CD4-positive, alpha-beta T cell (primary cell): ENCODE measurements at regions not wholly inside any gene's neighbourhood (a gene's known extent, or its start where the extent isn't known, plus 50 kb on each side); places are given as distances from the start of the nearest gene placed in this dataset.

ENCODE experiments used
- ATAC-seq: fragments of 200-7000 bp; cut with Tn5 transposase; one replicate; pipeline ENCODE4 v1.10.0; 2022; ENCODE audit warnings: mild to moderate bottlenecking; ENCODE audit not compliant: poor library complexity
- CTCF ChIA-PET: fragments of 350-600 bp; sonication (Branson Sonifier 250); formaldehyde crosslinking; loops from one replicate; lab custom pipeline; 2021; ENCODE audit warnings: antibody characterized with exemption, inconsistent platforms; lab: Charles Lee
- POLR2A ChIA-PET: fragments of 350-600 bp; sonication (Branson Sonifier 250); formaldehyde crosslinking; loops from one replicate; lab custom pipeline; 2021; ENCODE audit warnings: antibody characterized with exemption, inconsistent platforms; lab: Charles Lee
- DNase-seq, 14 experiments: peaks; one replicate each; pipeline ENCODE4 v3.0.0-alpha.2; 2013 to 2020; ENCODE audit warnings: mixed read lengths in 2 of 14
- H3K27ac ChIP-seq, 2 donors: one replicate each; pipeline versions ENCODE4 v1.5.1 to v1.7.0; 2013; ENCODE audit warnings: low read length in 2 of 2, low read depth in 1 of 2, mild to moderate bottlenecking in 1 of 2
- H3K27me3 ChIP-seq, 2 experiments: 1 replicate in 1 of 2; 2 replicates in 1 of 2; pipeline versions ENCODE4 v1.6.1 to v1.7.0; 2013; ENCODE audit warnings: low read length in 2 of 2, control low read depth in 1 of 2, mild to moderate bottlenecking in 1 of 2, moderate library complexity in 1 of 2; ENCODE audit not compliant: insufficient read depth in 2 of 2, control insufficient read depth in 1 of 2
- H3K36me3 ChIP-seq: one replicate; pipeline ENCODE4 v1.6.1; 2013; ENCODE audit warnings: low read length, control low read depth; ENCODE audit not compliant: insufficient read depth
- H3K4me1 ChIP-seq: one replicate; pipeline ENCODE4 v1.6.1; 2013; ENCODE audit warnings: low read length, control low read depth; ENCODE audit not compliant: insufficient read depth
- H3K4me3 ChIP-seq: one replicate; pipeline ENCODE4 v1.5.1; 2013; ENCODE audit warnings: mild to moderate bottlenecking, low read length, moderate library complexity
- H3K9me3 ChIP-seq, 2 experiments: 1 replicate in 1 of 2; 2 replicates in 1 of 2; pipeline versions ENCODE4 v1.6.1 to v1.7.0; 2013; ENCODE audit warnings: low read length in 2 of 2, mild to moderate bottlenecking in 2 of 2, control low read depth in 1 of 2, moderate library complexity in 1 of 2; ENCODE audit not compliant: control insufficient read depth in 1 of 2, insufficient read depth in 1 of 2
- H3K27ac Mint-ChIP-seq: one replicate; pipeline ENCODE4 v1.8.0; 2020; ENCODE audit warnings: mixed read lengths
- H3K27me3 Mint-ChIP-seq: one replicate; pipeline ENCODE4 v1.8.0; 2021; ENCODE audit warnings: mixed read lengths
- H3K36me3 Mint-ChIP-seq: one replicate; pipeline ENCODE4 v1.8.0; 2021; ENCODE audit warnings: low read depth, mixed read lengths
- H3K4me1 Mint-ChIP-seq: one replicate; pipeline ENCODE4 v1.8.0; 2021; ENCODE audit warnings: low read depth, mixed read lengths
- H3K4me3 Mint-ChIP-seq: one replicate; pipeline ENCODE4 v1.8.0; 2020; ENCODE audit warnings: mild to moderate bottlenecking, mixed read lengths
- H3K9me3 Mint-ChIP-seq: one replicate; pipeline ENCODE4 v1.8.0; 2020; ENCODE audit warnings: mixed read lengths
- CTCF ChIP-seq: fragments of 200-600 bp; IDR thresholded peaks from one replicate; pipeline ENCODE4 v1.8.0; 2022; ENCODE audit warnings: antibody characterized with exemption, mild to moderate bottlenecking
- intact Hi-C, 2 experiments: fragments of 100-400 bp; cut with DNase I in 1 of 2; cut with micrococcal nuclease in 1 of 2; formaldehyde crosslinking; loops; one replicate each; pipeline versions ENCODE4 v1.15.1 to v1.9.0; 2023 to 2025; cut with DNase I, micrococcal nuclease

- H3K27me3 Mint-ChIP-seq = no peaks in the 10 kb centered on the region
- no peaks in the 10 kb centered on the region for H3K4me1 ChIP-seq
- CTCF ChIA-PET = no interaction called here
Measured at GRCh38 chr12:118783703-118784102, 197.6 kb upstream of the SRRM4 start.

DNA sequence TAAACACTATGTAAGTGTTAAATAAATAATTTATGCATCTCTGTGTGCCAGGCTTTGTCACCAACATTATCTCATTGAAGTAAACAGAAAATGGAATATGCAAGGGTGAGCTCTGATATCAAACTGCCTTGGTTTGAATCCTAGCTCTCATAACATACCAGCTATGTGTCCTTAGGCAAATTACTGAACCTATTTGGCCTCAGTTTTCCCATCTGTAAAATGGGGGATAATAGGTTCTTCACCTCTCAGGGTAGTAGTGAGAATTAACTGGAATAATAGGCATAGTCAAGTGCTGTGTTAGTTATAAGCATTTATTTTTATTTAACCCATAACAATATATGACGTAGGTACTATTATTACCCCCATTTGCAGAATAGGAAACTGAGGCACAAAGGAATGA lies 190.8 kb upstream of the SRRM4 start:
- H3K9me3 ChIP-seq = no peaks in the 10 kb centered on the region
- CTCF ChIA-PET = no interaction called here
- H3K27me3 Mint-ChIP-seq = no peaks in the 10 kb centered on the region
- intact Hi-C loops = no loop called here
- no peak for ATAC-seq
- peaks cover 2% of the 10 kb centered on the region for H3K9me3 Mint-ChIP-seq
- no peak overlapping the region for H3K27ac ChIP-seq
- no peak overlapping the region for H3K27ac Mint-ChIP-seq
- H3K27me3 ChIP-seq = no peaks in the 10 kb centered on the region
- no peaks in the 10 kb centered on the region for H3K4me1 Mint-ChIP-seq
- no peak for TF ChIP-seq CTCF
- H3K36me3 ChIP-seq = no peaks in the 10 kb centered on the region
- no peaks in the 10 kb centered on the region for H3K4me1 ChIP-seq
- DNase-seq = no peak
- no peaks in the 10 kb centered on the region for H3K36me3 Mint-ChIP-seq
- H3K4me3 Mint-ChIP-seq = no peak overlapping the region
- POLR2A ChIA-PET = no interaction called here
- H3K4me3 ChIP-seq = no peak overlapping the region

More at GRCh38 chr12:118783703-118784102, 197.6 kb upstream of the SRRM4 start:
- TF ChIP-seq CTCF = no peak
- Mint-ChIP-seq H3K27ac (no peak overlapping the region), H3K9me3 (no peaks in the 10 kb centered on the region), H3K4me3 (no peak overlapping the region), H3K4me1 (no peaks in the 10 kb centered on the region), H3K36me3 (no peaks in the 10 kb centered on the region)
- intact Hi-C loops = no loop called here
- no peak overlapping the region for H3K4me3 ChIP-seq
- H3K36me3 ChIP-seq = no peaks in the 10 kb centered on the region
- ATAC-seq (no peak), DNase-seq (no peak)
- no peak overlapping the region for H3K27ac ChIP-seq
- H3K27me3 ChIP-seq = peaks cover 0 to 3% of the 10 kb centered on the region in 2 experiments
- H3K9me3 ChIP-seq = peaks cover 0 to 6% of the 10 kb centered on the region in 2 experiments
- POLR2A ChIA-PET = no interaction called here

DNA sequence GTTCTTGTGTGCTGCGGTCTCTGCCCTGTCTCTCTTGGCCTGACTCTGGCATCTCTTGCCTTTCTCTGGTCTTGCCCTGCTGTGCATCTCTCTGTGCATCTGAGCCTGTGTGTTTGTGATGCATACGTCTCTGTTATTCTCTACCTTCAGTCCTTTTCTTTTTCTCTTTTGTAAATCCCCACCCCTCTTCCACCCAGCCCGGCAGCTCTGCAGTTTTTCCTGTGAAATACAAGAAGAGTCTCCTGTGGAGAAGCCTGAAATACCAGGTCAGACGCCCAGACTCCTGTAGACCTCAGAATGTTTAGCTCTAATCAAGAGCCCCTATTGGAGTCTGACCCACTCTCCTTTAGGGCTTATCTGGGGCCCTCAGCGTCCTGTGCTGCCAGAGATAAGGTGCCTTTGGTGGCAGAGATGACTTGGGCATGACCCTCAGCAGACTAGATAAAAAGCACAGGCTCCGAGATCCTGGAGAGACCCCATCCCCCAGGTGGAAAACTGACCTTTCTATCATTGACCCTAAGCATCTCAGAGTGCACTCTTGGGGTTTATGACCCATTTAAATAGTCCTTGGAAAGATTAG lies 167.5 kb upstream of the SRRM4 start:
- H3K4me3 Mint-ChIP-seq = no peak overlapping the region
- peaks cover 8% of the 10 kb centered on the region for H3K9me3 Mint-ChIP-seq
- DNase-seq (no peak), ATAC-seq (no peak)
- no peaks in the 10 kb centered on the region for H3K4me1 Mint-ChIP-seq
- H3K9me3 ChIP-seq = no peaks in the 10 kb centered on the region
- no peaks in the 10 kb centered on the region for H3K4me1 ChIP-seq
- ChIA-PET CTCF (no interaction called here), POLR2A (no interaction called here)
- H3K36me3 ChIP-seq = no peaks in the 10 kb centered on the region
- H3K27me3 ChIP-seq = no peaks in the 10 kb centered on the region
- no peak overlapping the region for H3K27ac ChIP-seq
- intact Hi-C loops = no loop called here
- no peak overlapping the region for H3K4me3 ChIP-seq
- H3K36me3 Mint-ChIP-seq = no peaks in the 10 kb centered on the region
- peaks cover 5% of the 10 kb centered on the region for H3K27me3 Mint-ChIP-seq
- no peak overlapping the region for H3K27ac Mint-ChIP-seq
- TF ChIP-seq CTCF = no peak
